ENCODE measurements at regions not wholly inside any gene's neighbourhood (a gene's known extent, or its start where the extent isn't known, plus 50 kb on each side); places are given as distances from the start of the nearest gene placed in this dataset.

GRCh38 chr1:47577303-47578025 is 139.6 kb downstream of the FOXD2 start:
- TF ChIP-seq CTCF (conservative IDR thresholded peaks at IDR 0.05; ENCODE audit: low read depth in 2 of 2) (no peak), POLR2AphosphoS5 (IDR thresholded peaks at IDR 0.05; ENCODE audit: low read depth) (no peak), ETS1 (IDR thresholded peaks at IDR 0.05) (no peak), EZH2phosphoT487 (IDR thresholded peaks at IDR 0.05; ENCODE audit: unreplicated experiment) (no peak), REST (IDR thresholded peaks at IDR 0.05; ENCODE audit: unreplicated experiment) (no peak), JUNB (IDR thresholded peaks at IDR 0.05; ENCODE audit: unreplicated experiment) (no peak)
